Nephron (organoid): ENCODE measurements at regions not wholly inside any gene's neighbourhood (a gene's known extent, or its start where the extent isn't known, plus 50 kb on each side); places are given as distances from the start of the nearest gene placed in this dataset.

ENCODE experiments used
- H3K27ac Mint-ChIP-seq, 3 experiments: 2 replicates each; pipeline ENCODE4 v1.8.0; 2020; ENCODE audit warnings: mixed read lengths in 3 of 3, mild to moderate bottlenecking in 2 of 3, moderate library complexity in 1 of 3
- H3K27me3 Mint-ChIP-seq: 2 replicates; pipeline ENCODE4 v1.8.0; 2021; ENCODE audit warnings: low read depth, mild to moderate bottlenecking, moderate library complexity, mixed read lengths
- H3K36me3 Mint-ChIP-seq: 2 replicates; pipeline ENCODE4 v1.8.0; 2020; ENCODE audit warnings: low read depth, mixed read lengths
- H3K4me1 Mint-ChIP-seq: 2 replicates; pipeline ENCODE4 v1.8.0; 2020; ENCODE audit warnings: mixed read lengths
- H3K4me3 Mint-ChIP-seq, 3 experiments: 2 replicates each; pipeline ENCODE4 v1.8.0; 2020; ENCODE audit warnings: mild to moderate bottlenecking in 3 of 3, mixed read lengths in 3 of 3, moderate library complexity in 2 of 3
- H3K9me3 Mint-ChIP-seq: 2 replicates; pipeline ENCODE4 v1.8.0; 2020; ENCODE audit warnings: mixed read lengths
- TF ChIP-seq, protein P1 (sequence below), 3 experiments: fragments of 200-600 bp; sonication (generic); IDR thresholded peaks; one replicate each; pipeline ENCODE4 v1.5.0; 2021; ENCODE audit warnings: antibody characterized with exemption in 3 of 3; ENCODE audit not compliant: unreplicated experiment in 3 of 3

DNA sequence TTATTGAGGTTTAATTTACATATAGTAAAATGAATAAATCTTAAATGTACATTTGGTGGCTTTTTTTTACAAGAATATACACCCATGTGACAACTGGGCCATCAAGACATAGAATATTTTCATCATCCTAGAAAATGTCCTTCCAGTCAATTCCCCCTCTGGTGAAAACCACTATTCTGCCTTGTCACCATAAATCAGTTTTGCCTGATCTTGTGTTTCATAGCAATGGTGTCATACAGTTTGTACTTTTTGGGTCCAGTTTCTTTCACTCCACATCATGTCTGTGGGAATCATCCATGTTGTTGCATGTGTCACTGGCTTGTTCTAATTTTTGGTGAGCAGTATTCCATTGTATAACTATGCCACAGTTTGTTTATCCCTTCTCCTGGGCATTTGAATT lies 133.1 kb downstream of the PDCD6IP start:
- peaks cover 13% of the 10 kb centered on the region for H3K27me3 Mint-ChIP-seq
- H3K27ac Mint-ChIP-seq = no peak overlapping the region
- TF ChIP-seq, protein P1, sequence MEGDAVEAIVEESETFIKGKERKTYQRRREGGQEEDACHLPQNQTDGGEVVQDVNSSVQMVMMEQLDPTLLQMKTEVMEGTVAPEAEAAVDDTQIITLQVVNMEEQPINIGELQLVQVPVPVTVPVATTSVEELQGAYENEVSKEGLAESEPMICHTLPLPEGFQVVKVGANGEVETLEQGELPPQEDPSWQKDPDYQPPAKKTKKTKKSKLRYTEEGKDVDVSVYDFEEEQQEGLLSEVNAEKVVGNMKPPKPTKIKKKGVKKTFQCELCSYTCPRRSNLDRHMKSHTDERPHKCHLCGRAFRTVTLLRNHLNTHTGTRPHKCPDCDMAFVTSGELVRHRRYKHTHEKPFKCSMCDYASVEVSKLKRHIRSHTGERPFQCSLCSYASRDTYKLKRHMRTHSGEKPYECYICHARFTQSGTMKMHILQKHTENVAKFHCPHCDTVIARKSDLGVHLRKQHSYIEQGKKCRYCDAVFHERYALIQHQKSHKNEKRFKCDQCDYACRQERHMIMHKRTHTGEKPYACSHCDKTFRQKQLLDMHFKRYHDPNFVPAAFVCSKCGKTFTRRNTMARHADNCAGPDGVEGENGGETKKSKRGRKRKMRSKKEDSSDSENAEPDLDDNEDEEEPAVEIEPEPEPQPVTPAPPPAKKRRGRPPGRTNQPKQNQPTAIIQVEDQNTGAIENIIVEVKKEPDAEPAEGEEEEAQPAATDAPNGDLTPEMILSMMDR (IDR thresholded peaks at IDR 0.05; ENCODE audit: unreplicated experiment in 3 of 3) = no peak
- no peak overlapping the region for H3K4me3 Mint-ChIP-seq
- peaks cover 5% of the 10 kb centered on the region for H3K9me3 Mint-ChIP-seq
- no peaks in the 10 kb centered on the region for H3K36me3 Mint-ChIP-seq
- H3K4me1 Mint-ChIP-seq = no peaks in the 10 kb centered on the region

DNA sequence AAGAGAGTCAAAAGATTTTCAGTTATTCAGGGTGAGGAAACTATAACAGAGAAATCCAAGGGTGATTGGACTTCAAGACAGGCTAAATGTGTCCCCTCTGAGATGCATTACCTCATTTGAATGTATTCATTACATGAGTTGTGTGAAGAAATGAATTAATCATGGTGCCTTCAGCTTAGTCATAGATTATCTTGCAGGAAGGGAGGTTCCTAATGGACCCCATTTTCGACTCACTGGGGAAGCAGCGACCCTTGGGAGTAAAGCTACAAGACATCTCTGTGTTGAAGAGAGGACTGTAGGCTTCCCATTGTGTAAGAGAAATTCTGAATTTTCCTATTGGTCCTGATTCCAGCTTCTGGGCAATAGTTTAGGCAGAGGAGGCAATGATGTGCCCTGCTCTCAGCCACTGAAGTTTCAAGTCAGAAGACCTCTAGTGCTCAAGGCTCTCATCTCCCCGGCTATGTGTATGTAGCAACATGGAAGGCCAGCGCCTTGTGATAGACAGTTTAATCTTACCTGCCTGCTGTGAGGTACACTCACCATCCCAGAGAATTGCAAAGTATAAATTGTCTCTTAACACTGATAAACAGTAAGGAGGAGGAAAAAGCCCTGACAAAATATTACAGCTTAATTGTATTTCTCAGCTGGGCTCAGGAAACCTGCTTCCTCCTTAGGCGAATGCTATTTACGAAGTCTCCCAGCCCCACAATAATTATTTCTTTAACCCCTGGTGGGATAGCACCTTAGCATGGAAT lies 133.8 kb downstream of the PDCD6IP start:
- H3K27me3 Mint-ChIP-seq = peaks cover 13% of the 10 kb centered on the region
- H3K36me3 Mint-ChIP-seq = no peaks in the 10 kb centered on the region
- H3K4me3 Mint-ChIP-seq = no peak overlapping the region
- H3K4me1 Mint-ChIP-seq = no peaks in the 10 kb centered on the region
- peaks cover 5% of the 10 kb centered on the region for H3K9me3 Mint-ChIP-seq
- TF ChIP-seq, protein P1 (IDR thresholded peaks at IDR 0.05; ENCODE audit: unreplicated experiment in 3 of 3) = no peak
- no peak overlapping the region for H3K27ac Mint-ChIP-seq

- Mint-ChIP-seq H3K4me3 (no peak overlapping the region), H3K27ac (no peak overlapping the region), H3K9me3 (peaks cover 5% of the 10 kb centered on the region), H3K36me3 (no peaks in the 10 kb centered on the region), H3K27me3 (peaks cover 13% of the 10 kb centered on the region), H3K4me1 (peaks cover 9% of the 10 kb centered on the region)
- TF ChIP-seq, protein P1 (IDR thresholded peaks at IDR 0.05; ENCODE audit: unreplicated experiment in 3 of 3) = no peak
These were observed 137.9 kb downstream of the PDCD6IP start for GRCh38 chr3:33936171-33936920.

GRCh38 chr3:33936921-33937525 lies 138.6 kb downstream of the PDCD6IP start:
- Mint-ChIP-seq H3K27me3 (peaks cover 13% of the 10 kb centered on the region), H3K4me3 (no peak overlapping the region), H3K27ac (no peak overlapping the region), H3K9me3 (peaks cover 5% of the 10 kb centered on the region), H3K36me3 (no peaks in the 10 kb centered on the region), H3K4me1 (peaks cover 10% of the 10 kb centered on the region)
- TF ChIP-seq, protein P1 (IDR thresholded peaks at IDR 0.05; ENCODE audit: unreplicated experiment in 3 of 3) = no peak

DNA sequence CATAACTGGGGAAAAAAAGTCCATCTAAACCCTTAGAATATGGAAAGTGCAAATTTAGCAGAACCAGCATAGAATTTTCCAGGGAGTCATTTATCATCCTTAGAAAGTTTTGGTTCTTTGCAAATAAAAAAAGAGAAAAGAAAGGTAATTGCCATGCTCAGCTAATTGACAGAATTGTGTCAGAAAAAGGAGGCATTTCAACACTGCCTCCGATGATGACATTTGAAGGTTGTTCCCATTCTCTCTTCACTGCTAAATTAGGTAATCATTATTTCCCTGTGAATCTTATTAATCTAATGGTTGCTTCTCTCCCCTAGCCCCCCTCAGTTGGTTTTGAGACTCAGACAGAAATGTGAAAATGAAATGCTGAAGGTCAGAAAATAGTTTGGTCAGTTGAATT lies 139.2 kb downstream of the PDCD6IP start:
- peaks cover 10% of the 10 kb centered on the region for H3K4me1 Mint-ChIP-seq
- peaks cover 8% of the 10 kb centered on the region for H3K27me3 Mint-ChIP-seq
- H3K36me3 Mint-ChIP-seq = no peaks in the 10 kb centered on the region
- no peak overlapping the region for H3K27ac Mint-ChIP-seq
- TF ChIP-seq, protein P1 (IDR thresholded peaks at IDR 0.05; ENCODE audit: unreplicated experiment in 3 of 3) = no peak
- H3K9me3 Mint-ChIP-seq = peaks cover 5% of the 10 kb centered on the region
- H3K4me3 Mint-ChIP-seq = no peak overlapping the region
